ENCODE measurements at regions not wholly inside any gene's neighbourhood (a gene's known extent, or its start where the extent isn't known, plus 50 kb on each side); places are given as distances from the start of the nearest gene placed in this dataset.
A peak's percentile ranks its signal among the peaks of the same experiment; 100 is the strongest.

DNA sequence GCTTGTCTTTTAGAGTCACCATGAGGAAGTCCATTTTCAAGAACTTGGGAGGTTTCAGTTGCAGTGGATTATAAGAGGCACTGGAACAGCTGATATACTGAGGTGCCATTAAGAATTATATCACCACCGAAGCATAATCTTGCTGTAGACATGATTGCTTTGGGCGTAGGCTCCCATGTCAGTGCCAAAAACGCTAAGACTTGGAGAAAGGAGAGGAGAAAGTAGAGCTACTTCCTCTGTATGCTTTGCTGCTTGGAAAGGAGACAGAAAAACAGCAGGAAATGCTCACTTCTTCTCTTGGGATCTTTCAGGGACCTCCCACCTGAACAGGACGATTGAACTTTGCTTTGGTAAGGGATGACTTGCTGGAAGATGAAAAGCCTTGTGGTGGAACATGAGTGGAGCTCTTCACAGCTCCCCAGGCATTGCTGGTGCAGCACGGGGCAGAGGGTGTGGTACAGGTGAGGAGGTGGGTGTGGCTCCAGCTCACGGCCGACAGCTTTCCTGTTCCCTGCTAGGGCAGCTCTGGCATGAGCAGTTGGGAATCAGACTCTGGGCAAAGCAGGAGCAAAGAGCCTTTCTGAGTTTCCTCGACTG, 190.4 kb upstream of the JAG1 start:
- DNase-seq (ENCODE audit: low read depth), result peak; percentile 51
- TF ChIP-seq, protein P1, sequence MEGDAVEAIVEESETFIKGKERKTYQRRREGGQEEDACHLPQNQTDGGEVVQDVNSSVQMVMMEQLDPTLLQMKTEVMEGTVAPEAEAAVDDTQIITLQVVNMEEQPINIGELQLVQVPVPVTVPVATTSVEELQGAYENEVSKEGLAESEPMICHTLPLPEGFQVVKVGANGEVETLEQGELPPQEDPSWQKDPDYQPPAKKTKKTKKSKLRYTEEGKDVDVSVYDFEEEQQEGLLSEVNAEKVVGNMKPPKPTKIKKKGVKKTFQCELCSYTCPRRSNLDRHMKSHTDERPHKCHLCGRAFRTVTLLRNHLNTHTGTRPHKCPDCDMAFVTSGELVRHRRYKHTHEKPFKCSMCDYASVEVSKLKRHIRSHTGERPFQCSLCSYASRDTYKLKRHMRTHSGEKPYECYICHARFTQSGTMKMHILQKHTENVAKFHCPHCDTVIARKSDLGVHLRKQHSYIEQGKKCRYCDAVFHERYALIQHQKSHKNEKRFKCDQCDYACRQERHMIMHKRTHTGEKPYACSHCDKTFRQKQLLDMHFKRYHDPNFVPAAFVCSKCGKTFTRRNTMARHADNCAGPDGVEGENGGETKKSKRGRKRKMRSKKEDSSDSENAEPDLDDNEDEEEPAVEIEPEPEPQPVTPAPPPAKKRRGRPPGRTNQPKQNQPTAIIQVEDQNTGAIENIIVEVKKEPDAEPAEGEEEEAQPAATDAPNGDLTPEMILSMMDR (IDR thresholded peaks at IDR 0.05; ENCODE audit: low read length, missing control alignments), result no peak
- peak overlapping the region; percentile 27 for H3K4me3 ChIP-seq (replicated peaks; ENCODE audit: low read depth, low read length)

DNA sequence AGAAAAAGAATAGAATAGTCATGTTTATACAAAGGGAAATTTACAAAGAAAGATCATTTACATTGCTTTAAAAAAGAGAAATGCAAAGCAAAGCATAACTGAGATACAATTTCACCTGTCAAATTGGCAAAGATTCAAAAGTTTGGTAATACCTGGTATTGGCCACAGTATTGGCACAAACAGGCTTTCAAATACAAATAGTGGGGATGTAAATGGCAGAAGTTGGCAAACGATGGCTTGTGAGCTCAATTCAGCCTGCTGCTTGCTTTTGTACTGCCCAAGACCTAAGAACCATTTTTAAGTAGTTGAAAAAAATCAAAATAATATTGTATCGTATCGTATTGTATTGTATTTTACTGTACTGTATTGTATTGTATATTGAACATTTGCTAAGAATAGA, 194.5 kb upstream of the JAG1 start:
- DNase-seq (ENCODE audit: low read depth), result no peak
- TF ChIP-seq, protein P1 (IDR thresholded peaks at IDR 0.05; ENCODE audit: low read length, missing control alignments), result no peak
- H3K4me3 ChIP-seq (replicated peaks; ENCODE audit: low read depth, low read length), result no peak overlapping the region

DNA sequence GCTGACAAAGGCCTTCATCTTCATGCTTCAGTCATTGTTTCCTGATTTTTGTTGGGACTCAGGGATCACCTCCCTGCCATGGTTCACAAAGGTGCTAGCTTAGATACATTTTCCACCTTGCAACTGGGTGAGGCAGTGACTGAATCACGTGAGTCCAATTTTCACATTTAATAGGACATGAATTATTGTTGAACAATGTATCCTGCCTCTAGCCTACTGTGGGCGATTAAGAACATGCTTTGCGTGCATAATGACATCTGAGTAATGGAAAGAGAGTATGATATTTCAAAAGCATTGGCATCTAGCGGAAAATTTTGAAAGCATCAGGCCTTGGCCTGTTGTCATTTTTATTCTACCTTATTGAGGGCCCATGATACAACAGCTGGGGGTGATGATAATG, 199.2 kb upstream of the JAG1 start:
- no peak for DNase-seq (ENCODE audit: low read depth)
- no peak overlapping the region for H3K4me3 ChIP-seq (replicated peaks; ENCODE audit: low read depth, low read length)
- TF ChIP-seq, protein P1 (IDR thresholded peaks at IDR 0.05; ENCODE audit: low read length, missing control alignments), result no peak

DNA sequence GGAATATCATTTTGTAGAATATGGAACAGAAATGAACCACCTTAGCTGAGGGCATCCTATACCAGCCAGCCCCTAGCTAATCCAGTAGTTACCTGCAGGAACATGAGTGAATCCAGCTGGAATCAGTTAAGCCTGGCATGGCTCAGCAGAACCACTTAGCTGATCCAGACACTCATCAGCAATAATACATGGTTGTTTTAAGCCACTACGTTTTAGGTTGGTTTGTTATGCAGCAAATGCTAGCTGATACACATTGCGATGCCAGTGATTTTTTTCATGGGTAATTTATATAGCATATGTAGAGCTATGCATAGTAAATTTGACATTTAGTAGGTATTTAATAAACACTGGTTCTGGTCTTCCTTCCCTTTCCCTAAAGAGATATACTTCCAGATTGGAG, 201.9 kb upstream of the JAG1 start:
- DNase-seq (ENCODE audit: low read depth), result no peak
- TF ChIP-seq, protein P1 (IDR thresholded peaks at IDR 0.05; ENCODE audit: low read length, missing control alignments), result no peak
- no peak overlapping the region for H3K4me3 ChIP-seq (replicated peaks; ENCODE audit: low read depth, low read length)

DNA sequence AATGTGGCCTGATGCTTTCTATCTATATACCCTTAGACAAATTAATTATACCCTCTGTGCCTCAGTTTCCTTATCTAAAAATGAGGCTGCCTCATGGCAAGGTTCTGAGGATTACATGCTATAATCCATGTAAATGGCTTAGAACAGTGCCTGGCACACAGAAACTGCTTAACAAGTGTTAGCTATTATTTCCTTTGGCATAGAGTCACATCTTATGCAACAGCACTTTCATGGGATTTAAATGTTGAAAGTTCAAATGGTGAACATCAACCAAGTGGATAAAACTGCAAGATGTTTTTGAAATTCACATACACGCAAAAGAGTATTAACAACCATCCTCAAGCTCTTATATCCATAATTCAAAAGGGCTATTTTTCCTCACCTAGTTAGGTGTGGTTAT, 202.8 kb upstream of the JAG1 start:
- DNase-seq (ENCODE audit: low read depth), result peak; percentile 64
- no peak overlapping the region for H3K4me3 ChIP-seq (replicated peaks; ENCODE audit: low read depth, low read length)
- TF ChIP-seq, protein P1 (IDR thresholded peaks at IDR 0.05; ENCODE audit: low read length, missing control alignments), result no peak

DNA sequence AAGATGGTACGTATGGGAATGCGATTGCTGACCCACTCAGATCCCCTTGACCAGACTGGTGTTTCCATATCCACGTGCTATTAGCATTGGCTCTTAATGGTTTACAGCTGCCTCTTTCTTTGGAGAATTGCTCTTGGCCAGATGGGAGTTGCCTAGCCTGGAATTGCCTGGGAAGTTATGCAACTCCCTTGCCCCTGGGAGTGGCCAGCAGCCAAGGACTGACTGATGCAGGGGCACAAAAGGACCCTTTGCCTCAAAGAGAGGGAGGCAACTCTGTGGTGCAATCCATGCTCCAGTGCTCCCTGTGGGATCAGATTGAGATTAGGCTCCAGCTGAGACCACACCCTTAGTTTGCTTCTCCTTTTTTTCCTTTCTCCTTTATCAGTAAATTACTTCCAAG, 203.5 kb upstream of the JAG1 start:
- no peak overlapping the region for H3K4me3 ChIP-seq (replicated peaks; ENCODE audit: low read depth, low read length)
- TF ChIP-seq, protein P1 (IDR thresholded peaks at IDR 0.05; ENCODE audit: low read length, missing control alignments), result no peak
- peak; percentile 56 for DNase-seq (ENCODE audit: low read depth)

DNA sequence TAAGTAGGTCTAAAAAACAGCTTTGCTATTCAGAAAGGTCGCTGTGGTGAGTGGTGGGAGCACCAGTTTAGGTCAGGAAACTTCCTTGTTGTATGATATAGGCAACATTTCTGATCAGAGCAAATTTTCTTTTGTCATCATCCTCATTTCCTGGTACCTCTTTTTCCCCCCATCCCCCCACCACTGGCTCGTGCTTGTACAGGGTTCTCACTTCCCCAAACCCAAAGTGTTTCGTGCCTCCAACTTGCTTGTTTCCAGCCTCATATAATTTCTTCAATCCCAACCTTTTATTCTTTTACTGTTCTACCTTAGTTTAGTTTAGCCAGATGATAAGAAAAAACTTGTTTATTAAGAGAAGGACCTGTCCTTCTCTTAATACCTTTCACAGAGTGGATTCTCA, 209.4 kb upstream of the JAG1 start:
- TF ChIP-seq, protein P1 (IDR thresholded peaks at IDR 0.05; ENCODE audit: low read length, missing control alignments), result no peak
- H3K4me3 ChIP-seq (replicated peaks; ENCODE audit: low read depth, low read length), result no peak overlapping the region
- DNase-seq (ENCODE audit: low read depth), result no peak

All from fibroblast of pulmonary artery (primary cell).